Mesenchymal stem cell (in vitro differentiated cells and primary cell): ENCODE measurements at regions not wholly inside any gene's neighbourhood (a gene's known extent, or its start where the extent isn't known, plus 50 kb on each side); places are given as distances from the start of the nearest gene placed in this dataset.
A peak's percentile ranks its signal among the peaks of the same experiment; 100 is the strongest.

ENCODE experiments used
- DNase-seq: peaks from one replicate; pipeline ENCODE4 v3.0.0-alpha.2; 2013
- H2AFZ ChIP-seq: one replicate; pipeline ENCODE4 v1.6.1; 2013; ENCODE audit warnings: low read depth, mild to moderate bottlenecking, control low read depth, inconsistent platforms, low read length, moderate library complexity
- H2AK5ac ChIP-seq: 2 replicates; pipeline ENCODE4 v1.6.1; 2013; ENCODE audit warnings: low read length, moderate library complexity, mild to moderate bottlenecking, inconsistent platforms; ENCODE audit not compliant: severe bottlenecking
- H2BK120ac ChIP-seq: one replicate; pipeline ENCODE4 v1.6.1; 2013; ENCODE audit warnings: low read depth, mild to moderate bottlenecking, inconsistent platforms, low read length, moderate library complexity
- H2BK12ac ChIP-seq, 2 experiments: one replicate each; pipeline ENCODE4 v1.6.1; 2013; ENCODE audit warnings: inconsistent platforms in 2 of 2, low read length in 2 of 2, mild to moderate bottlenecking in 2 of 2, moderate library complexity in 2 of 2, control low read depth in 1 of 2
- H2BK15ac ChIP-seq: one replicate; pipeline ENCODE4 v1.6.1; 2013; ENCODE audit warnings: mild to moderate bottlenecking, low read depth, inconsistent platforms; ENCODE audit not compliant: poor library complexity, severe bottlenecking
- H2BK5ac ChIP-seq: 2 replicates; pipeline ENCODE4 v1.6.1; 2013; ENCODE audit warnings: low read depth, mild to moderate bottlenecking, low read length, control low read depth, inconsistent platforms; ENCODE audit not compliant: poor library complexity, severe bottlenecking
- H3K14ac ChIP-seq, 2 experiments: one replicate each; pipeline ENCODE4 v1.6.1; 2013; ENCODE audit warnings: inconsistent platforms in 2 of 2, low read length in 2 of 2, control low read depth in 1 of 2, mild to moderate bottlenecking in 1 of 2, moderate library complexity in 1 of 2
- H3K18ac ChIP-seq, 2 experiments: one replicate each; pipeline ENCODE4 v1.6.1; 2013; ENCODE audit warnings: inconsistent platforms in 2 of 2, low read length in 2 of 2, control low read depth in 1 of 2, low read depth in 1 of 2, mild to moderate bottlenecking in 1 of 2
- H3K23ac ChIP-seq, 2 experiments: one replicate each; pipeline ENCODE4 v1.6.1; 2013; ENCODE audit warnings: inconsistent platforms in 2 of 2, low read length in 2 of 2, mild to moderate bottlenecking in 2 of 2, moderate library complexity in 2 of 2, control low read depth in 1 of 2
- H3K27ac ChIP-seq: 2 replicates; pipeline ENCODE4 v1.5.1; 2013; ENCODE audit warnings: mild to moderate bottlenecking, moderate library complexity, low read length, control low read depth, inconsistent platforms; ENCODE audit not compliant: poor library complexity, severe bottlenecking
- H3K27me3 ChIP-seq, 2 experiments: 2 replicates each; pipeline versions ENCODE4 v1.6.1 to v1.7.0; 2013; ENCODE audit warnings: low read length in 2 of 2, mild to moderate bottlenecking in 2 of 2, moderate library complexity in 2 of 2, control low read depth in 1 of 2, inconsistent platforms in 1 of 2; ENCODE audit not compliant: control insufficient read depth in 1 of 2, insufficient read depth in 1 of 2
- H3K36me3 ChIP-seq, 2 experiments: 2 replicates each; pipeline versions ENCODE4 v1.6.1 to v1.7.0; 2013; ENCODE audit warnings: low read length in 2 of 2, control low read depth in 1 of 2, inconsistent platforms in 1 of 2, low read depth in 1 of 2, mild to moderate bottlenecking in 1 of 2; ENCODE audit not compliant: insufficient read depth in 2 of 2, control insufficient read depth in 1 of 2
- H3K4ac ChIP-seq, 2 experiments: one replicate each; pipeline ENCODE4 v1.6.1; 2013; ENCODE audit warnings: inconsistent platforms in 2 of 2, low read length in 2 of 2, mild to moderate bottlenecking in 2 of 2, moderate library complexity in 2 of 2, control low read depth in 1 of 2, low read depth in 1 of 2
- H3K4me1 ChIP-seq: 2 replicates; pipeline ENCODE4 v1.6.1; 2013; ENCODE audit warnings: low read depth, low read length, control low read depth; ENCODE audit not compliant: control insufficient read depth, insufficient read depth
- H3K4me2 ChIP-seq: 2 replicates; pipeline ENCODE4 v1.6.1; 2013; ENCODE audit warnings: low read length, mild to moderate bottlenecking, inconsistent platforms; ENCODE audit not compliant: poor library complexity, severe bottlenecking
- H3K4me3 ChIP-seq, 2 experiments: 2 replicates each; pipeline versions ENCODE4 v1.5.1 to v1.7.0; 2013; ENCODE audit warnings: low read length in 2 of 2, mild to moderate bottlenecking in 2 of 2, control low read depth in 1 of 2, low read depth in 1 of 2; ENCODE audit not compliant: insufficient read depth in 1 of 2
- H3K79me1 ChIP-seq: replicated peaks from 2 replicates; pipeline ENCODE4 v1.6.1; 2013; ENCODE audit warnings: mild to moderate bottlenecking, control low read depth, low read length, inconsistent platforms; ENCODE audit not compliant: poor library complexity, severe bottlenecking
- H3K9ac ChIP-seq: 2 replicates; pipeline ENCODE4 v1.7.0; 2013; ENCODE audit warnings: mild to moderate bottlenecking, low read length, moderate library complexity
- H3K9me3 ChIP-seq: 2 replicates; pipeline ENCODE4 v1.7.0; 2013; ENCODE audit warnings: mild to moderate bottlenecking, low read length; ENCODE audit not compliant: control insufficient read depth
- H4K8ac ChIP-seq: one replicate; pipeline ENCODE4 v1.6.1; 2013; ENCODE audit warnings: inconsistent platforms, mild to moderate bottlenecking, low read length, moderate library complexity
- H4K91ac ChIP-seq: one replicate; pipeline ENCODE4 v1.6.1; 2013; ENCODE audit warnings: mild to moderate bottlenecking, low read length, inconsistent platforms
- WGBS: methylation state at CpG from one replicate; pipeline ENCODE4 v1.1.7; 2013; ENCODE audit warnings: mixed read lengths; 5-methylcytosine and 5-hydroxymethylcytosine counted together

- Histone ChIP-seq H2BK15ac (no peak overlapping the region), H2BK120ac (no peak overlapping the region), H3K36me3 (no peaks in the 10 kb centered on the region), H3K27ac (no peak overlapping the region), H4K91ac (no peak overlapping the region), H3K9ac (no peak overlapping the region), H2BK12ac (no peak overlapping the region), H2BK5ac (no peak overlapping the region), H3K4ac (no peak overlapping the region), H3K18ac (no peak overlapping the region), H3K79me1 (no peaks in the 10 kb centered on the region), H2AFZ (no peak overlapping the region), H4K8ac (no peak overlapping the region), H3K4me3 (no peak overlapping the region), H3K14ac (no peak overlapping the region), H3K4me1 (no peaks in the 10 kb centered on the region), H3K9me3 (no peaks in the 10 kb centered on the region), H3K23ac (no peak overlapping the region), H3K4me2 (no peak overlapping the region), H3K27me3 (no peaks in the 10 kb centered on the region), H2AK5ac (no peak overlapping the region)
- WGBS, result 80% methylated on average over 2 of the region's 4 CpGs
- no peak for DNase-seq
These were observed 552.4 kb upstream of the MEF2C start for GRCh38 chr5:89435347-89435746.

GRCh38 chr5:89428624-89429023, 545.6 kb upstream of the MEF2C start:
- Histone ChIP-seq H3K14ac (no peak overlapping the region), H3K4me3 (no peak overlapping the region), H2BK15ac (no peak overlapping the region), H3K18ac (no peak overlapping the region), H3K36me3 (no peaks in the 10 kb centered on the region), H3K9me3 (peaks cover 5% of the 10 kb centered on the region), H3K23ac (no peak overlapping the region), H3K4me1 (no peaks in the 10 kb centered on the region), H2BK12ac (no peak overlapping the region), H3K27me3 (no peaks in the 10 kb centered on the region), H2BK5ac (no peak overlapping the region), H3K9ac (no peak overlapping the region), H4K91ac (no peak overlapping the region), H3K4ac (no peak overlapping the region), H2AFZ (no peak overlapping the region), H3K79me1 (no peaks in the 10 kb centered on the region), H2AK5ac (no peak overlapping the region), H4K8ac (no peak overlapping the region), H3K27ac (no peak overlapping the region), H2BK120ac (no peak overlapping the region), H3K4me2 (no peak overlapping the region)
- no CpG with 5 or more reads among the region's 1 CpG for WGBS
- DNase-seq, result no peak

- WGBS, result 95% methylated on average over 3 of the region's 3 CpGs
- Histone ChIP-seq H3K4me3 (no peak overlapping the region), H3K4ac (no peak overlapping the region), H3K4me1 (peaks cover 3% of the 10 kb centered on the region), H2BK120ac (no peak overlapping the region), H2BK15ac (no peak overlapping the region), H4K8ac (no peak overlapping the region), H2BK12ac (no peak overlapping the region), H3K4me2 (no peak overlapping the region), H3K18ac (no peak overlapping the region), H2BK5ac (no peak overlapping the region), H3K27ac (no peak overlapping the region), H3K9ac (no peak overlapping the region), H2AFZ (no peak overlapping the region), H3K9me3 (peaks cover 5% of the 10 kb centered on the region), H3K36me3 (no peaks in the 10 kb centered on the region), H3K14ac (no peak overlapping the region), H4K91ac (no peak overlapping the region), H3K23ac (no peak overlapping the region), H3K79me1 (no peaks in the 10 kb centered on the region), H3K27me3 (no peaks in the 10 kb centered on the region), H2AK5ac (no peak overlapping the region)
- DNase-seq, result no peak
These were observed 542.1 kb upstream of the MEF2C start for GRCh38 chr5:89425062-89425461.

- no peak overlapping the region for H3K4me2 ChIP-seq
- no peak overlapping the region for H2BK12ac ChIP-seq
- WGBS, result no CpG with 5 or more reads among the region's 1 CpG
- H3K4me1 ChIP-seq, result peaks cover 3% of the 10 kb centered on the region
- no peak overlapping the region for H3K23ac ChIP-seq
- no peak overlapping the region for H3K18ac ChIP-seq
- H2BK5ac ChIP-seq, result no peak overlapping the region
- no peak overlapping the region for H3K4me3 ChIP-seq
- H3K27ac ChIP-seq, result peak overlapping the region; percentile 81
- peaks cover 5% of the 10 kb centered on the region for H3K9me3 ChIP-seq
- H3K36me3 ChIP-seq, result no peaks in the 10 kb centered on the region
- peak; percentile 48 for DNase-seq
- no peak overlapping the region for H4K91ac ChIP-seq
- no peak overlapping the region for H2AFZ ChIP-seq
- H3K9ac ChIP-seq, result no peak overlapping the region
- H3K27me3 ChIP-seq, result no peaks in the 10 kb centered on the region
- no peak overlapping the region for H3K14ac ChIP-seq
- H2BK15ac ChIP-seq, result no peak overlapping the region
- H2AK5ac ChIP-seq, result no peak overlapping the region
- no peak overlapping the region for H2BK120ac ChIP-seq
- H4K8ac ChIP-seq, result no peak overlapping the region
- no peak overlapping the region for H3K4ac ChIP-seq
- H3K79me1 ChIP-seq, result no peaks in the 10 kb centered on the region
These were observed 538.1 kb upstream of the MEF2C start for GRCh38 chr5:89421035-89421434.
